ENCODE measurements at regions not wholly inside any gene's neighbourhood (a gene's known extent, or its start where the extent isn't known, plus 50 kb on each side); places are given as distances from the start of the nearest gene placed in this dataset.
"Not testable (repeated sequence)": the region's sequence is repeated elsewhere in the genome, so short reads cannot be mapped to it uniquely, and the experiment has no call there.

GRCh38 chr2:129467941-129468340, 511.5 kb upstream of the RAB6C start:
- no peak for DNase-seq

- no peak for DNase-seq
These were observed 510.6 kb upstream of the RAB6C start for GRCh38 chr2:129468879-129469278.

GRCh38 chr2:129469389-129469788, 510.1 kb upstream of the RAB6C start:
- no peak for DNase-seq

- no peak for DNase-seq
These were observed 509.6 kb upstream of the RAB6C start for GRCh38 chr2:129469871-129470270.

GRCh38 chr2:129478902-129479517, 500.5 kb upstream of the RAB6C start:
- no peak for DNase-seq

GRCh38 chr2:129479892-129480291, 499.6 kb upstream of the RAB6C start:
- no peak for DNase-seq

- DNase-seq, result no peak
These were observed 498.7 kb upstream of the RAB6C start for GRCh38 chr2:129480790-129481189.

GRCh38 chr2:129481306-129482219, 497.9 kb upstream of the RAB6C start:
- DNase-seq, result no peak

- no peak for DNase-seq
These were observed 496.8 kb upstream of the RAB6C start for GRCh38 chr2:129482626-129483025.

GRCh38 chr2:129483366-129483765, 496.1 kb upstream of the RAB6C start:
- DNase-seq, result no peak

GRCh38 chr2:129484999-129485897, 494.2 kb upstream of the RAB6C start:
- no peak for DNase-seq

- DNase-seq, result no peak
These were observed 491.1 kb upstream of the RAB6C start for GRCh38 chr2:129488376-129488775.

GRCh38 chr2:129490641-129491040, 488.8 kb upstream of the RAB6C start:
- DNase-seq, result no peak

- no peak for DNase-seq
These were observed 488.2 kb upstream of the RAB6C start for GRCh38 chr2:129491308-129491707.

- no peak for DNase-seq
These were observed 486.9 kb upstream of the RAB6C start for GRCh38 chr2:129492548-129492947.

- DNase-seq, result no peak
These were observed 479.7 kb upstream of the RAB6C start for GRCh38 chr2:129499747-129500146.

GRCh38 chr2:129502781-129503180, 476.7 kb upstream of the RAB6C start:
- DNase-seq, result no peak

- no peak for DNase-seq
These were observed 474.8 kb upstream of the RAB6C start for GRCh38 chr2:129504646-129505045.

GRCh38 chr2:129518937-129519336, 460.5 kb upstream of the RAB6C start:
- DNase-seq, result no peak

GRCh38 chr2:129532158-129532557, 447.3 kb upstream of the RAB6C start:
- not testable (repeated sequence) for DNase-seq

- no peak for DNase-seq
These were observed 430.6 kb upstream of the RAB6C start for GRCh38 chr2:129548880-129549279.

- no peak for DNase-seq
These were observed 428.9 kb upstream of the RAB6C start for GRCh38 chr2:129550536-129550935.

GRCh38 chr2:129554373-129554772, 425.1 kb upstream of the RAB6C start:
- DNase-seq, result no peak

Measured in activated CD4-positive, CD25-positive, alpha-beta regulatory T cell (primary cell).